ENCODE measurements at regions not wholly inside any gene's neighbourhood (a gene's known extent, or its start where the extent isn't known, plus 50 kb on each side); places are given as distances from the start of the nearest gene placed in this dataset.

GRCh38 chr10:7085913-7086589 is 324.8 kb downstream of the SFMBT2 start:
- TF ChIP-seq CTCF (IDR thresholded peaks at IDR 0.05) (no peak), POLR2A (IDR thresholded peaks at IDR 0.05) (no peak)

All from esophagus squamous epithelium (tissue), 4 donors.